Tibial nerve (tissue), 4 donors: ENCODE measurements at regions not wholly inside any gene's neighbourhood (a gene's known extent, or its start where the extent isn't known, plus 50 kb on each side); places are given as distances from the start of the nearest gene placed in this dataset.

Experiments
- DNase-seq, 2 donors: peaks; one replicate each; pipeline ENCODE4 v3.0.0-alpha.2; 2019; ENCODE audit warnings: low spot score in 2 of 2
- H3K27ac ChIP-seq, 4 donors: fragments of 200-600 bp; sonication (generic) in 3 of 4; one replicate each; pipeline ENCODE4 v1.5.1; 2017 to 2019; ENCODE audit warnings: mild to moderate bottlenecking in 1 of 4
- H3K27me3 ChIP-seq, 2 donors: fragments of 200-600 bp; sonication (generic) in 1 of 2; one replicate each; pipeline versions ENCODE4 v1.5.1 to v1.6.0; 2017 to 2019
- H3K36me3 ChIP-seq, 3 donors: fragments of 200-600 bp; sonication (generic); one replicate each; pipeline ENCODE4 v1.5.1; 2018 to 2019
- H3K4me1 ChIP-seq, 4 donors: fragments of 200-600 bp; sonication (generic) in 3 of 4; one replicate each; pipeline ENCODE4 v1.5.1; 2017 to 2019
- H3K4me3 ChIP-seq, 4 donors: fragments of 200-600 bp; sonication (generic) in 3 of 4; one replicate each; pipeline ENCODE4 v1.5.1; 2017 to 2019; ENCODE audit warnings: mild to moderate bottlenecking in 1 of 4, moderate library complexity in 1 of 4
- H3K9me3 ChIP-seq, 4 donors: fragments of 200-600 bp; sonication (generic) in 3 of 4; one replicate each; pipeline ENCODE4 v1.5.1; 2017 to 2019
- EP300 ChIP-seq, 2 donors: sonication (generic); formaldehyde crosslinking; IDR thresholded peaks; one replicate each; pipeline ENCODE4 v1.6.1; 2017; ENCODE audit warnings: antibody characterized with exemption in 2 of 2, mild to moderate bottlenecking in 1 of 2
- POLR2A ChIP-seq, 2 donors: fragments of 450-650 bp; IDR thresholded peaks; one replicate each; pipeline ENCODE4 v1.6.1; 2017; ENCODE audit warnings: antibody characterized with exemption in 2 of 2, mild to moderate bottlenecking in 2 of 2, moderate library complexity in 2 of 2
- WGBS, 2 donors: methylation state at CpG; one replicate each; pipeline ENCODE4 v1.1.5; 2018; 5-methylcytosine and 5-hydroxymethylcytosine counted together
- TF ChIP-seq, protein P1 (sequence below), 5 experiments: fragments of 200-600 bp in 3 of 5; fragments of 450-650 bp in 2 of 5; sonication (generic) in 3 of 5; IDR thresholded peaks; one replicate each; pipeline ENCODE4 v1.5.1; 2016 to 2019; ENCODE audit warnings: antibody characterized with exemption in 5 of 5, mild to moderate bottlenecking in 3 of 5, moderate library complexity in 2 of 5

GRCh38 chr13:81596224-81596753 is 1255.4 kb upstream of the SPRY2 start:
- TF ChIP-seq, protein P1, sequence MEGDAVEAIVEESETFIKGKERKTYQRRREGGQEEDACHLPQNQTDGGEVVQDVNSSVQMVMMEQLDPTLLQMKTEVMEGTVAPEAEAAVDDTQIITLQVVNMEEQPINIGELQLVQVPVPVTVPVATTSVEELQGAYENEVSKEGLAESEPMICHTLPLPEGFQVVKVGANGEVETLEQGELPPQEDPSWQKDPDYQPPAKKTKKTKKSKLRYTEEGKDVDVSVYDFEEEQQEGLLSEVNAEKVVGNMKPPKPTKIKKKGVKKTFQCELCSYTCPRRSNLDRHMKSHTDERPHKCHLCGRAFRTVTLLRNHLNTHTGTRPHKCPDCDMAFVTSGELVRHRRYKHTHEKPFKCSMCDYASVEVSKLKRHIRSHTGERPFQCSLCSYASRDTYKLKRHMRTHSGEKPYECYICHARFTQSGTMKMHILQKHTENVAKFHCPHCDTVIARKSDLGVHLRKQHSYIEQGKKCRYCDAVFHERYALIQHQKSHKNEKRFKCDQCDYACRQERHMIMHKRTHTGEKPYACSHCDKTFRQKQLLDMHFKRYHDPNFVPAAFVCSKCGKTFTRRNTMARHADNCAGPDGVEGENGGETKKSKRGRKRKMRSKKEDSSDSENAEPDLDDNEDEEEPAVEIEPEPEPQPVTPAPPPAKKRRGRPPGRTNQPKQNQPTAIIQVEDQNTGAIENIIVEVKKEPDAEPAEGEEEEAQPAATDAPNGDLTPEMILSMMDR (IDR thresholded peaks at IDR 0.05): no peak
- no peak for TF ChIP-seq POLR2A (IDR thresholded peaks at IDR 0.05)
- H3K4me1 ChIP-seq: no peaks in the 10 kb centered on the region
- no peaks in the 10 kb centered on the region for H3K27me3 ChIP-seq
- WGBS, 2 donors: 59 to 71% methylated on average over 2 of the region's 2 CpGs
- no peak overlapping the region for H3K4me3 ChIP-seq
- H3K9me3 ChIP-seq: no peaks in the 10 kb centered on the region
- H3K36me3 ChIP-seq: no peaks in the 10 kb centered on the region
- no peak overlapping the region for H3K27ac ChIP-seq
- DNase-seq: no peak

DNA sequence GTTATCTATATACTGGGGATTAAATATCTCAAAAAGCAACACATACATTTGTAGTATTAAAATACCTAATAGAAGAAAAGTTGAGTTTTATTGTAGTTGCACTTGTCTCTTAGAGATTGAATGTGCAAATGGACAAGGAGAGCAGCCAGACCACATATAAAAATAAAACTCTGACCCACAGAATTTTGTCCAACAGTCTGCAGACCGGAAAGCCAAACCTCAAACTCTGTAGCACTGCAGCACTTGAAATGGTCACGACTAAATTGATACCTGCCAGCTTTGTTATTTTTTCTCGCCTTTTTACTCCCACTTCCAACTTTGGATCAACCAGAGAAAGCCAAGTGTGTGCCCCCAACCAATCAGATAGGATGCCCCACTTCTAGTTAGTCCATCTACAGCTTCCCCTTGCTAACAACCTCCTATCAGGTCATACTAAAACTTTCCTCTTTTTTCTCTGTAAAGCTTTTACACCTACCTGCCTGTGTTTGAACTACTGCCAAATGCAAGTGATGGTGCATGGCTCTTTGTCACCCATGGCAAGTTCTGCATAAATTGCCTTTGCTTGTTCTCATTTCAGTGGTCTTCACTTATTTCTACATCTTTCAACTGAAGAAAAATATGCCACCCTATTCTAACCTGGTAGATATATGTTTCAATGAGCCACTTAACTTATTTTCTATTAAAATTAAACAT is 1250.7 kb upstream of the SPRY2 start:
- Histone ChIP-seq H3K27me3 (no peaks in the 10 kb centered on the region), H3K9me3 (no peaks in the 10 kb centered on the region), H3K4me3 (no peak overlapping the region), H3K27ac (no peak overlapping the region), H3K36me3 (no peaks in the 10 kb centered on the region), H3K4me1 (no peaks in the 10 kb centered on the region)
- no peak for DNase-seq
- 72 to 74% methylated on average over 3 of the region's 3 CpGs for WGBS, 2 donors
- TF ChIP-seq POLR2A (IDR thresholded peaks at IDR 0.05) (no peak), EP300 (IDR thresholded peaks at IDR 0.05) (no peak)
- TF ChIP-seq, protein P1 (IDR thresholded peaks at IDR 0.05): no peak

DNA sequence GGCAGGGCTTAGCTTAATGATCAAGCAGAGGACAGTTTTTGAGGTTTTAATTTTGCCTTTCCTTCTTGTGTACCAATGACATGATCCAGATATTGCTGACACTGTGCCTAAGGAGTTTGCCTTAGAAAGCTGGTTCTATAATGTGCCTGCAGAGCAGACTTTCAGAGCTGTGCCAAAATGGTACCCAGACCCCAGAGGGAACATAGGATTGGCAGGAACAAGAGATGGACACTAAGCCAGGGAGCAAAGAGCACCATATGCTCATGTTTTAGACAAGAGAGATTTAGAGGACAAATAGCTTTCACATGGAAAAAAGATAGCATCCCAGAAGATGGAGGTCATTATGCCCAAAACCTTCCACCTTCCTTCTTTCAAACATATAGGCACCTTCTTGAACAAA is 1241.5 kb upstream of the SPRY2 start:
- no peaks in the 10 kb centered on the region for H3K36me3 ChIP-seq
- no peak overlapping the region for H3K27ac ChIP-seq
- TF ChIP-seq, protein P1 (IDR thresholded peaks at IDR 0.05): no peak
- no peaks in the 10 kb centered on the region for H3K9me3 ChIP-seq
- DNase-seq: no peak
- H3K4me1 ChIP-seq: peaks cover 0 to 6% (median 0%) of the 10 kb centered on the region in 4 donors
- H3K4me3 ChIP-seq: no peak overlapping the region
- H3K27me3 ChIP-seq: no peaks in the 10 kb centered on the region

- Histone ChIP-seq H3K36me3 (no peaks in the 10 kb centered on the region), H3K4me3 (no peak overlapping the region), H3K27ac (no peak overlapping the region), H3K9me3 (no peaks in the 10 kb centered on the region), H3K27me3 (no peaks in the 10 kb centered on the region), H3K4me1 (peaks cover 0 to 9% (median 0%) of the 10 kb centered on the region in 4 donors)
- no peak for DNase-seq
- TF ChIP-seq EP300 (IDR thresholded peaks at IDR 0.05) (no peak), POLR2A (IDR thresholded peaks at IDR 0.05) (no peak)
- TF ChIP-seq, protein P1 (IDR thresholded peaks at IDR 0.05): no peak
- WGBS, 2 donors: 5 to 11% methylated on average over 2 of the region's 2 CpGs
Measured at GRCh38 chr13:81577601-81578195, 1236.8 kb upstream of the SPRY2 start.

GRCh38 chr13:81568824-81569223 is 1227.9 kb upstream of the SPRY2 start:
- H3K4me3 ChIP-seq: no peak overlapping the region

More at GRCh38 chr13:81568824-81569223, 1227.9 kb upstream of the SPRY2 start:
- Histone ChIP-seq H3K27me3 (no peaks in the 10 kb centered on the region), H3K36me3 (no peaks in the 10 kb centered on the region), H3K27ac (no peak overlapping the region), H3K9me3 (no peaks in the 10 kb centered on the region), H3K4me1 (no peaks in the 10 kb centered on the region)
- DNase-seq: no peak
- 58 to 66% methylated on average over 3 of the region's 3 CpGs for WGBS, 2 donors
- TF ChIP-seq POLR2A (IDR thresholded peaks at IDR 0.05): no peak
- TF ChIP-seq, protein P1 (IDR thresholded peaks at IDR 0.05): no peak
- no peak for TF ChIP-seq EP300 (IDR thresholded peaks at IDR 0.05)
